ENCODE measurements at regions not wholly inside any gene's neighbourhood (a gene's known extent, or its start where the extent isn't known, plus 50 kb on each side); places are given as distances from the start of the nearest gene placed in this dataset.

- DNase-seq (ENCODE audit: low read depth) = no peak
- POLR2A ChIA-PET = no interaction called here
- H3K4me3 ChIP-seq (ENCODE audit: low read depth, low read length) = no peak overlapping the region
- H3K27me3 ChIP-seq (ENCODE audit: control insufficient read depth, insufficient read depth, low read length) = no peaks in the 10 kb centered on the region
- H3K36me3 ChIP-seq (ENCODE audit: control insufficient read depth, insufficient read depth, low read length) = no peaks in the 10 kb centered on the region
- TF ChIP-seq CTCF (IDR thresholded peaks at IDR 0.05; ENCODE audit: insufficient read depth, low read depth, low read length) = no peak
- CTCF ChIA-PET = interaction anchor here (0.6 kb wide), 1 partner anchor 338 kb away, joined by 3 read pairs; no protein-coding TSS in a partner anchor
These were observed 108.1 kb downstream of the LRIG3 start for GRCh38 chr12:58812214-58812613.

GRCh38 chr12:58814036-58814435 is 106.3 kb downstream of the LRIG3 start:
- Histone ChIP-seq H3K36me3 (ENCODE audit: control insufficient read depth, insufficient read depth, low read length) (no peaks in the 10 kb centered on the region), H3K27me3 (ENCODE audit: control insufficient read depth, insufficient read depth, low read length) (no peaks in the 10 kb centered on the region), H3K4me3 (ENCODE audit: low read depth, low read length) (no peak overlapping the region)
- ChIA-PET POLR2A (no interaction called here), CTCF (interaction anchor here (0.7 kb wide), 1 partner anchor 451 kb away, joined by 3 read pairs; no protein-coding TSS in a partner anchor)
- DNase-seq (ENCODE audit: low read depth) = no peak
- TF ChIP-seq CTCF (IDR thresholded peaks at IDR 0.05; ENCODE audit: insufficient read depth, low read depth, low read length) = no peak

- no peak for DNase-seq (ENCODE audit: low read depth)
- H3K36me3 ChIP-seq (ENCODE audit: control insufficient read depth, insufficient read depth, low read length) = no peaks in the 10 kb centered on the region
- ChIA-PET POLR2A (no interaction called here), CTCF (no interaction called here)
- H3K27me3 ChIP-seq (ENCODE audit: control insufficient read depth, insufficient read depth, low read length) = no peaks in the 10 kb centered on the region
- TF ChIP-seq CTCF (IDR thresholded peaks at IDR 0.05; ENCODE audit: insufficient read depth, low read depth, low read length) = no peak
- no peak overlapping the region for H3K4me3 ChIP-seq (ENCODE audit: low read depth, low read length)
These were observed 105.1 kb downstream of the LRIG3 start for GRCh38 chr12:58815235-58815634.

- Histone ChIP-seq H3K4me3 (ENCODE audit: low read depth, low read length) (no peak overlapping the region), H3K27me3 (ENCODE audit: control insufficient read depth, insufficient read depth, low read length) (no peaks in the 10 kb centered on the region), H3K36me3 (ENCODE audit: control insufficient read depth, insufficient read depth, low read length) (no peaks in the 10 kb centered on the region)
- no peak for DNase-seq (ENCODE audit: low read depth)
- no peak for TF ChIP-seq CTCF (IDR thresholded peaks at IDR 0.05; ENCODE audit: insufficient read depth, low read depth, low read length)
- ChIA-PET POLR2A (no interaction called here), CTCF (no interaction called here)
These were observed 101.8 kb downstream of the LRIG3 start for GRCh38 chr12:58818546-58818945.

GRCh38 chr12:58819345-58819744 is 101.0 kb downstream of the LRIG3 start:
- Histone ChIP-seq H3K36me3 (ENCODE audit: control insufficient read depth, insufficient read depth, low read length) (no peaks in the 10 kb centered on the region), H3K27me3 (ENCODE audit: control insufficient read depth, insufficient read depth, low read length) (no peaks in the 10 kb centered on the region), H3K4me3 (ENCODE audit: low read depth, low read length) (no peak overlapping the region)
- CTCF ChIA-PET = interaction anchor here (0.6 kb wide), 1 partner anchor 31 kb away, joined by 3 read pairs; no protein-coding TSS in a partner anchor
- no peak for DNase-seq (ENCODE audit: low read depth)
- no peak for TF ChIP-seq CTCF (IDR thresholded peaks at IDR 0.05; ENCODE audit: insufficient read depth, low read depth, low read length)
- POLR2A ChIA-PET = no interaction called here
